HL-60 (cell line): ENCODE measurements at regions not wholly inside any gene's neighbourhood (a gene's known extent, or its start where the extent isn't known, plus 50 kb on each side); places are given as distances from the start of the nearest gene placed in this dataset.

Source experiments
- CTCF ChIP-seq: IDR thresholded peaks from one replicate; pipeline ENCODE4 v1.5.1; 2011; ENCODE audit warnings: low read length, control low read depth, inconsistent platforms; ENCODE audit not compliant: insufficient read depth
- GABPA ChIP-seq: IDR thresholded peaks from 2 replicates; pipeline ENCODE4 v1.6.1; 2012; ENCODE audit warnings: low read depth
- POLR2AphosphoS5 ChIP-seq: IDR thresholded peaks from 2 replicates; pipeline ENCODE4 v1.6.1; 2012; ENCODE audit warnings: low read depth
- SPI1 ChIP-seq: IDR thresholded peaks from 2 replicates; pipeline ENCODE4 v1.6.1; 2012; ENCODE audit warnings: low read depth, mild to moderate bottlenecking, borderline replicate concordance
- TF ChIP-seq, protein P1 (sequence below): IDR thresholded peaks from 2 replicates; pipeline ENCODE4 v1.6.1; 2012; ENCODE audit warnings: low read depth; ENCODE audit not compliant: insufficient replicate concordance

- TF ChIP-seq SPI1 (no peak), CTCF (no peak), POLR2AphosphoS5 (no peak), GABPA (no peak)
- TF ChIP-seq, protein P1, sequence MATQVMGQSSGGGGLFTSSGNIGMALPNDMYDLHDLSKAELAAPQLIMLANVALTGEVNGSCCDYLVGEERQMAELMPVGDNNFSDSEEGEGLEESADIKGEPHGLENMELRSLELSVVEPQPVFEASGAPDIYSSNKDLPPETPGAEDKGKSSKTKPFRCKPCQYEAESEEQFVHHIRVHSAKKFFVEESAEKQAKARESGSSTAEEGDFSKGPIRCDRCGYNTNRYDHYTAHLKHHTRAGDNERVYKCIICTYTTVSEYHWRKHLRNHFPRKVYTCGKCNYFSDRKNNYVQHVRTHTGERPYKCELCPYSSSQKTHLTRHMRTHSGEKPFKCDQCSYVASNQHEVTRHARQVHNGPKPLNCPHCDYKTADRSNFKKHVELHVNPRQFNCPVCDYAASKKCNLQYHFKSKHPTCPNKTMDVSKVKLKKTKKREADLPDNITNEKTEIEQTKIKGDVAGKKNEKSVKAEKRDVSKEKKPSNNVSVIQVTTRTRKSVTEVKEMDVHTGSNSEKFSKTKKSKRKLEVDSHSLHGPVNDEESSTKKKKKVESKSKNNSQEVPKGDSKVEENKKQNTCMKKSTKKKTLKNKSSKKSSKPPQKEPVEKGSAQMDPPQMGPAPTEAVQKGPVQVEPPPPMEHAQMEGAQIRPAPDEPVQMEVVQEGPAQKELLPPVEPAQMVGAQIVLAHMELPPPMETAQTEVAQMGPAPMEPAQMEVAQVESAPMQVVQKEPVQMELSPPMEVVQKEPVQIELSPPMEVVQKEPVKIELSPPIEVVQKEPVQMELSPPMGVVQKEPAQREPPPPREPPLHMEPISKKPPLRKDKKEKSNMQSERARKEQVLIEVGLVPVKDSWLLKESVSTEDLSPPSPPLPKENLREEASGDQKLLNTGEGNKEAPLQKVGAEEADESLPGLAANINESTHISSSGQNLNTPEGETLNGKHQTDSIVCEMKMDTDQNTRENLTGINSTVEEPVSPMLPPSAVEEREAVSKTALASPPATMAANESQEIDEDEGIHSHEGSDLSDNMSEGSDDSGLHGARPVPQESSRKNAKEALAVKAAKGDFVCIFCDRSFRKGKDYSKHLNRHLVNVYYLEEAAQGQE = no peak
Measured at GRCh38 chr6:165163519-165163918, 145.9 kb downstream of the C6orf118 start.
